Caco-2 (cell line): ENCODE measurements at regions not wholly inside any gene's neighbourhood (a gene's known extent, or its start where the extent isn't known, plus 50 kb on each side); places are given as distances from the start of the nearest gene placed in this dataset.

Experiments used
- BruUV-seq: library from RNA; stranded (reverse); fragments of 400-500 nt; replicated peaks from 2 replicates; lab custom pipeline; 2021; lab: Mats Ljungman, UMichigan
- CTCF ChIA-PET: fragments of 300-600 bp; sonication (Branson Sonifier 250); formaldehyde crosslinking; loops from one replicate; lab custom pipeline; 2022; ENCODE audit warnings: antibody characterized with exemption; lab: Charles Lee
- POLR2A ChIA-PET: fragments of 300-600 bp; sonication (Branson Sonifier 250); formaldehyde crosslinking; loops from one replicate; lab custom pipeline; 2022; ENCODE audit warnings: antibody characterized with exemption; lab: Charles Lee
- DNase-seq, 2 experiments: peaks; one replicate each; pipeline versions ENCODE4 v3.0.0 to v3.0.0-alpha.2; 2020 to 2022
- H3K27me3 ChIP-seq: replicated peaks from 2 replicates; pipeline ENCODE4 v1.6.0; 2011; ENCODE audit warnings: low read length; ENCODE audit not compliant: control insufficient read depth, insufficient read depth
- H3K36me3 ChIP-seq: 2 replicates; pipeline ENCODE4 v1.5.1; 2011; ENCODE audit warnings: low read length; ENCODE audit not compliant: control insufficient read depth, insufficient read depth
- H3K4me1 ChIP-seq: fragments of 250-450 bp; sonication (Bioruptor Pico); 2 replicates; pipeline ENCODE4 v1.5.1; 2020; ENCODE audit warnings: mild to moderate bottlenecking
- H3K4me3 ChIP-seq: 2 replicates; pipeline ENCODE4 v1.5.1; 2011; ENCODE audit warnings: low read depth, mild to moderate bottlenecking, control low read depth, low read length
- H3K9me3 ChIP-seq: fragments of 250-450 bp; sonication (Bioruptor Pico); 2 replicates; pipeline ENCODE4 v1.5.1; 2020; ENCODE audit warnings: mild to moderate bottlenecking, moderate library complexity
- H3K27ac Mint-ChIP-seq: one replicate; pipeline ENCODE4 v1.8.0; 2022; ENCODE audit warnings: mixed read lengths; ENCODE audit not compliant: unreplicated experiment
- H3K27me3 Mint-ChIP-seq: one replicate; pipeline ENCODE4 v1.8.0; 2022; ENCODE audit warnings: mixed read lengths; ENCODE audit not compliant: insufficient read depth, unreplicated experiment
- H3K36me3 Mint-ChIP-seq: one replicate; pipeline ENCODE4 v1.8.0; 2022; ENCODE audit warnings: mild to moderate bottlenecking, mixed read lengths; ENCODE audit not compliant: insufficient read depth, unreplicated experiment
- H3K4me1 Mint-ChIP-seq: one replicate; pipeline ENCODE4 v1.8.0; 2022; ENCODE audit warnings: low read depth, mixed read lengths; ENCODE audit not compliant: unreplicated experiment
- H3K4me3 Mint-ChIP-seq: one replicate; pipeline ENCODE4 v1.8.0; 2022; ENCODE audit warnings: mild to moderate bottlenecking, moderate library complexity, mixed read lengths; ENCODE audit not compliant: unreplicated experiment
- H3K9me3 Mint-ChIP-seq: one replicate; pipeline ENCODE4 v1.8.0; 2022; ENCODE audit warnings: mixed read lengths; ENCODE audit not compliant: unreplicated experiment
- intact Hi-C: fragments of 100-400 bp; cut with micrococcal nuclease; formaldehyde crosslinking; loops from one replicate; pipeline ENCODE4 v1.10.0; 2022; ENCODE audit not compliant: unreplicated experiment
- TF ChIP-seq, protein P1 (sequence below), 2 experiments: fragments of 200-600 bp in 1 of 2; IDR thresholded peaks; 1 replicate in 1 of 2; 2 replicates in 1 of 2; pipeline versions ENCODE4 v1.5.1 to v1.8.0; 2011 to 2022; ENCODE audit warnings: antibody characterized with exemption in 1 of 2, control low read depth in 1 of 2, inconsistent platforms in 1 of 2, low read depth in 1 of 2, low read length in 1 of 2, mild to moderate bottlenecking in 1 of 2, moderate library complexity in 1 of 2; ENCODE audit not compliant: insufficient read depth in 1 of 2, severe bottlenecking in 1 of 2, unreplicated experiment in 1 of 2

DNA sequence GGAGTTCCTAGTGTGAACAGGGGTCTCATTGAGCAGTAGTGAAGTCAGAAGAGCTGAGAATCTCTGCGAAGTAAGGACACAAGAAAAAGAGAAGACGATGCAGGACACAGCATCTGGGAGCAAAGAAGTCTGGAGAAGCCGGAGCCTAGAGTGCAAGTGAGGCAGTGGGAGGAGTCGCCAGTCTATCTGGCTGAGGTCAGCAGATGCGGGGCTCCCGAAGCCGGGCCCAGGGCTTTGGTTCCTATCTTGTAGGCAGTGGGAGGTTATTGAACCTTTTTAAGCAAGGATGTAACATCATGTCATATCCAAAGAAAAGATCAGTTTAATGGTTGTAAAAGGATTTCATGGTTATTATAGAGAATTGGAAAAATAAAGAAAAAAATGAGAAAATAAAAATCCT lies 90.8 kb upstream of the KCTD1 start:
- Histone ChIP-seq H3K9me3 (no peaks in the 10 kb centered on the region), H3K4me1 (no peaks in the 10 kb centered on the region), H3K36me3 (no peaks in the 10 kb centered on the region), H3K27me3 (no peaks in the 10 kb centered on the region), H3K4me3 (no peak overlapping the region)
- intact Hi-C loops, result no loop called here
- H3K27ac Mint-ChIP-seq, result no peak overlapping the region
- DNase-seq, result no peak
- H3K4me1 Mint-ChIP-seq, result no peaks in the 10 kb centered on the region
- ChIA-PET POLR2A (no interaction called here), CTCF (no interaction called here)
- BruUV-seq, result no TSS peak
- no peak overlapping the region for H3K4me3 Mint-ChIP-seq
- no peaks in the 10 kb centered on the region for H3K36me3 Mint-ChIP-seq
- TF ChIP-seq, protein P1, sequence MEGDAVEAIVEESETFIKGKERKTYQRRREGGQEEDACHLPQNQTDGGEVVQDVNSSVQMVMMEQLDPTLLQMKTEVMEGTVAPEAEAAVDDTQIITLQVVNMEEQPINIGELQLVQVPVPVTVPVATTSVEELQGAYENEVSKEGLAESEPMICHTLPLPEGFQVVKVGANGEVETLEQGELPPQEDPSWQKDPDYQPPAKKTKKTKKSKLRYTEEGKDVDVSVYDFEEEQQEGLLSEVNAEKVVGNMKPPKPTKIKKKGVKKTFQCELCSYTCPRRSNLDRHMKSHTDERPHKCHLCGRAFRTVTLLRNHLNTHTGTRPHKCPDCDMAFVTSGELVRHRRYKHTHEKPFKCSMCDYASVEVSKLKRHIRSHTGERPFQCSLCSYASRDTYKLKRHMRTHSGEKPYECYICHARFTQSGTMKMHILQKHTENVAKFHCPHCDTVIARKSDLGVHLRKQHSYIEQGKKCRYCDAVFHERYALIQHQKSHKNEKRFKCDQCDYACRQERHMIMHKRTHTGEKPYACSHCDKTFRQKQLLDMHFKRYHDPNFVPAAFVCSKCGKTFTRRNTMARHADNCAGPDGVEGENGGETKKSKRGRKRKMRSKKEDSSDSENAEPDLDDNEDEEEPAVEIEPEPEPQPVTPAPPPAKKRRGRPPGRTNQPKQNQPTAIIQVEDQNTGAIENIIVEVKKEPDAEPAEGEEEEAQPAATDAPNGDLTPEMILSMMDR (IDR thresholded peaks at IDR 0.05; ENCODE audit: insufficient read depth in 1 of 2, low read depth in 1 of 2, low read length in 1 of 2, severe bottlenecking in 1 of 2, unreplicated experiment in 1 of 2), result no peak
- H3K27me3 Mint-ChIP-seq, result peaks cover 3% of the 10 kb centered on the region
- H3K9me3 Mint-ChIP-seq, result no peaks in the 10 kb centered on the region

DNA sequence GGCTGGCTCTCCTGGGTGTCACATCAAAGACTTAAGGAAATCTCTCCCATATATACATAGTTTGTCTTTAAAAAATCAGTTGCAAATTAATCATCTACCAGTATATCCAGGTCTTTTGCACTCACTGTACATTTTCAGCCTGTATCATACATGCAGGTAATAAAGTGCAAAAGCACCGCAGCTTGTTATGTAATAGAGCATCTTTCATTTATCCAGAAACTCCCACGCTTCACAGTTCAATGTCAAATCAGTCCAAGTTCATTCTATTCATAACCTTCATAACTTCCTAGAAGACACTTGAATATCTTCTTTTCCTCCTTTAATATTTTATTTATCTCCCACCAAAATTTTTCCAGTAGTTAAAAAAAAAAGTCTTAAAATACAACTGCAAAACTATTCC lies 89.6 kb upstream of the KCTD1 start:
- H3K4me3 Mint-ChIP-seq, result no peak overlapping the region
- POLR2A ChIA-PET, result no interaction called here
- no peaks in the 10 kb centered on the region for H3K4me1 Mint-ChIP-seq
- no peaks in the 10 kb centered on the region for H3K27me3 Mint-ChIP-seq
- H3K27ac Mint-ChIP-seq, result no peak overlapping the region
- TF ChIP-seq, protein P1 (IDR thresholded peaks at IDR 0.05; ENCODE audit: insufficient read depth in 1 of 2, low read depth in 1 of 2, low read length in 1 of 2, severe bottlenecking in 1 of 2, unreplicated experiment in 1 of 2), result no peak
- no peaks in the 10 kb centered on the region for H3K36me3 Mint-ChIP-seq
- no TSS peak for BruUV-seq
- intact Hi-C loops, result no loop called here
- Histone ChIP-seq H3K27me3 (no peaks in the 10 kb centered on the region), H3K4me3 (no peak overlapping the region), H3K4me1 (no peaks in the 10 kb centered on the region), H3K9me3 (no peaks in the 10 kb centered on the region), H3K36me3 (no peaks in the 10 kb centered on the region)
- H3K9me3 Mint-ChIP-seq, result no peaks in the 10 kb centered on the region
- CTCF ChIA-PET, result no interaction called here
- no peak for DNase-seq

DNA sequence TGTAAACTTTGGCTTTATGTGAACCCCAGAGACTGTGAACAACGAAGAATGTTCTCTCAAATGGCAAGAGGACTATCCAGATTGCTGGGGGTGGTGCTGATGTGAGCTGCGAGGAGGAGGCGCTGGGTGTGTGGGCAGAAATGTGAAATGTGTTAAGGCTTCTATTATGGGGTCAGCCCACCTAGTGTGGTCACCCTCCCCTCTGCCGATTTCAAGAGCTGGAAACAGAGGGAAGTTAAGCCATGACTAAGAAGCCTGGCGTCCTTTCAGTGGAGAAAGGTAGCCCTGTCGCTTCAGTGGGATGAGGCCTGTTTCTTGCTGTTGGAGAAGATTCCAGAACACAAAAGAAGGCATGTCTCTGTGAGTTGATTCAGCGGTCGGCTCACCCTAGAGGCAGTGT lies 89.0 kb upstream of the KCTD1 start:
- H3K4me1 ChIP-seq, result no peaks in the 10 kb centered on the region
- ChIA-PET CTCF (no interaction called here), POLR2A (no interaction called here)
- no peaks in the 10 kb centered on the region for H3K9me3 ChIP-seq
- Mint-ChIP-seq H3K27ac (no peak overlapping the region), H3K4me3 (no peak overlapping the region), H3K36me3 (no peaks in the 10 kb centered on the region), H3K9me3 (no peaks in the 10 kb centered on the region), H3K27me3 (no peaks in the 10 kb centered on the region), H3K4me1 (no peaks in the 10 kb centered on the region)
- H3K27me3 ChIP-seq, result no peaks in the 10 kb centered on the region
- no TSS peak for BruUV-seq
- TF ChIP-seq, protein P1 (IDR thresholded peaks at IDR 0.05; ENCODE audit: insufficient read depth in 1 of 2, low read depth in 1 of 2, low read length in 1 of 2, severe bottlenecking in 1 of 2, unreplicated experiment in 1 of 2), result no peak
- H3K4me3 ChIP-seq, result no peak overlapping the region
- intact Hi-C loops, result no loop called here
- DNase-seq, result no peak
- no peaks in the 10 kb centered on the region for H3K36me3 ChIP-seq
